GM12878 (cell line): ENCODE measurements at regions not wholly inside any gene's neighbourhood (a gene's known extent, or its start where the extent isn't known, plus 50 kb on each side); places are given as distances from the start of the nearest gene placed in this dataset.

Source experiments
- ATAC-seq: fragments of 200-7000 bp; cut with Tn5 transposase; 3 replicates; pipeline ENCODE4 v1.9.1; 2020; ENCODE audit warnings: mild to moderate bottlenecking, moderate library complexity
- BruUV-seq: library from RNA; stranded (reverse); fragments of 400-500 nt; replicated peaks from 2 replicates; lab custom pipeline; 2021; lab: Mats Ljungman, UMichigan
- CTCF ChIA-PET: fragments of 300-600 bp; sonication (Branson Sonifier 250); formaldehyde crosslinking; extraction: SDS; loops from one replicate; lab custom pipeline; 2021; ENCODE audit warnings: inconsistent platforms; lab: Yijun Ruan, JAX
- POLR2A ChIA-PET: fragments of 350-600 bp; formaldehyde crosslinking; extraction: SDS; loops from one replicate; lab custom pipeline; 2021; ENCODE audit warnings: inconsistent platforms; lab: Charles Lee
- RAD21 ChIA-PET: fragments of 300-600 bp; sonication (Branson Sonifier 250); formaldehyde crosslinking; loops from one replicate; lab custom pipeline; 2023; ENCODE audit warnings: antibody characterized with exemption; ENCODE audit not compliant: unreplicated experiment; lab: Charles Lee
- SMC1A ChIA-PET: fragments of 300-600 bp; sonication (Branson Sonifier 250); formaldehyde crosslinking; loops from one replicate; lab custom pipeline; 2023; ENCODE audit not compliant: unreplicated experiment, uncharacterized antibody; lab: Charles Lee
- DNase-seq: peaks from one replicate; pipeline ENCODE4 v3.0.0-alpha.2; 2011; ENCODE audit warnings: low read depth, low spot score
- FAIRE-seq: peaks from 3 replicates; lab custom pipeline; 2011; peaks lifted over from hg19 to GRCh38; lab: Jason Lieb, UNC
- H2AFZ ChIP-seq: 2 replicates; pipeline ENCODE4 v1.6.0; 2011; ENCODE audit warnings: low read depth, low read length, control low read depth; ENCODE audit not compliant: control insufficient read depth
- H3K27ac ChIP-seq: 2 replicates; pipeline ENCODE4 v1.5.1; 2011; ENCODE audit warnings: control low read depth; ENCODE audit not compliant: control insufficient read depth, insufficient read depth
- H3K27me3 ChIP-seq, 2 experiments: replicated peaks in 1 of 2; 2 replicates each; pipeline versions ENCODE4 v1.6.0 to v1.6.1; 2011; ENCODE audit warnings: low read length in 1 of 2; ENCODE audit not compliant: control insufficient read depth in 2 of 2, insufficient read depth in 2 of 2
- H3K36me3 ChIP-seq, 2 experiments: 2 replicates each; pipeline ENCODE4 v1.5.1; 2011; ENCODE audit warnings: low read length in 1 of 2; ENCODE audit not compliant: control insufficient read depth in 2 of 2, insufficient read depth in 2 of 2
- H3K4me1 ChIP-seq: 2 replicates; pipeline ENCODE4 v1.6.1; 2011; ENCODE audit warnings: mild to moderate bottlenecking, low read length, moderate library complexity, mixed read lengths; ENCODE audit not compliant: control insufficient read depth, insufficient read depth
- H3K4me2 ChIP-seq: 2 replicates; pipeline ENCODE4 v1.6.0; 2011; ENCODE audit warnings: control low read depth; ENCODE audit not compliant: control insufficient read depth, insufficient read depth
- H3K4me3 ChIP-seq: fragments of 200-600 bp; sonication (generic); 2 replicates; pipeline ENCODE4 v1.5.1; 2016
- H3K79me2 ChIP-seq: 2 replicates; pipeline ENCODE4 v1.6.0; 2011; ENCODE audit warnings: low read length; ENCODE audit not compliant: control insufficient read depth, insufficient read depth
- H3K9ac ChIP-seq: 2 replicates; pipeline ENCODE4 v1.8.0; 2011; ENCODE audit warnings: low read length, control low read depth, mixed read lengths; ENCODE audit not compliant: control insufficient read depth, insufficient read depth
- H3K9me3 ChIP-seq: replicated peaks from 3 replicates; pipeline ENCODE4 v1.5.1; 2011; ENCODE audit warnings: mild to moderate bottlenecking, low read length; ENCODE audit not compliant: control insufficient read depth, insufficient read depth
- H4K20me1 ChIP-seq: 2 replicates; pipeline ENCODE4 v1.6.0; 2011; ENCODE audit not compliant: control insufficient read depth, insufficient read depth
- ATF3 ChIP-seq: IDR thresholded peaks from 2 replicates; pipeline ENCODE4 v1.6.1; 2011; ENCODE audit warnings: low read depth, mild to moderate bottlenecking, low read length, moderate library complexity, borderline replicate concordance; ENCODE audit errors: extremely low read depth
- BACH1 ChIP-seq: fragments of 450-650 bp; IDR thresholded peaks from 2 replicates; pipeline ENCODE4 v1.6.1; 2017; ENCODE audit warnings: mild to moderate bottlenecking, borderline replicate concordance
- BCL11A ChIP-seq: IDR thresholded peaks from 2 replicates; pipeline ENCODE4 v1.6.1; 2011; ENCODE audit warnings: low read depth, low read length
- BRCA1 ChIP-seq: IDR thresholded peaks from 2 replicates; pipeline ENCODE4 v1.6.1; 2011; ENCODE audit warnings: low read depth, low read length, improper control_type of control experiment
- NBN ChIP-seq: fragments of 450-650 bp; IDR thresholded peaks from 2 replicates; pipeline ENCODE4 v1.6.1; 2016
- NFYA ChIP-seq: IDR thresholded peaks from 2 replicates; pipeline ENCODE4 v1.6.1; 2011; ENCODE audit warnings: low read depth, mild to moderate bottlenecking, low read length, improper control_type of control experiment, borderline replicate concordance
- POLR2A ChIP-seq: IDR thresholded peaks from 2 replicates; pipeline ENCODE4 v1.6.1; 2011; ENCODE audit warnings: low read depth, mild to moderate bottlenecking, low read length
- RELA ChIP-seq: fragments of 450-650 bp; IDR thresholded peaks from 2 replicates; pipeline ENCODE4 v1.8.0; 2014; ENCODE audit warnings: borderline replicate concordance; ENCODE audit not compliant: partially characterized antibody
- SPI1 ChIP-seq: IDR thresholded peaks from 2 replicates; pipeline ENCODE4 v1.6.1; 2011; ENCODE audit warnings: low read depth, mild to moderate bottlenecking, low read length, moderate library complexity, borderline replicate concordance; ENCODE audit not compliant: insufficient read depth
- TBL1XR1 ChIP-seq: IDR thresholded peaks from 2 replicates; pipeline ENCODE4 v1.6.1; 2012; ENCODE audit warnings: low read depth, low read length, improper control_type of control experiment
- TCF12 ChIP-seq: IDR thresholded peaks from 2 replicates; pipeline ENCODE4 v1.6.1; 2011; ENCODE audit warnings: low read depth, mild to moderate bottlenecking, low read length
- YY1 ChIP-seq: IDR thresholded peaks from 2 replicates; pipeline ENCODE4 v1.6.1; 2011; ENCODE audit warnings: low read depth, mild to moderate bottlenecking, low read length
- ZBTB40 ChIP-seq: fragments of 450-650 bp; IDR thresholded peaks from 2 replicates; pipeline ENCODE4 v1.6.1; 2016; ENCODE audit warnings: mild to moderate bottlenecking, moderate library complexity, borderline replicate concordance
- ZNF274 ChIP-seq: IDR thresholded peaks from one replicate; pipeline ENCODE4 v1.8.0; 2011; ENCODE audit not compliant: insufficient read length, insufficient read depth
- WGBS: methylation state at CpG from one replicate; pipeline ENCODE4 v1.1.6; 2016; ENCODE audit warnings: low lambda C conversion rate; ENCODE audit not compliant: insufficient replicate concordance, insufficient coverage; ENCODE audit errors: missing lambda C conversion rate; 5-methylcytosine and 5-hydroxymethylcytosine counted together
- in situ Hi-C: fragments of 300-500 bp; cut with MboI; formaldehyde crosslinking; loops from 9 replicates; pipeline ENCODE4 v1.14.3; 2018; ENCODE audit warnings: mixed read lengths
- intact Hi-C: fragments of 100-400 bp; cut with micrococcal nuclease; formaldehyde crosslinking; loops from one replicate; pipeline ENCODE4 v1.14.2; 2022; ENCODE audit not compliant: unreplicated experiment
- TF ChIP-seq, protein P1 (sequence below): fragments of 450-650 bp; IDR thresholded peaks from 2 replicates; pipeline ENCODE4 v1.6.1; 2017; ENCODE audit warnings: low read depth, mild to moderate bottlenecking, moderate library complexity

GRCh38 chr3:135447483-135447882, 518.0 kb upstream of the PPP2R3A start:
- no TSS peak for BruUV-seq
- ATAC-seq (no peak), DNase-seq (no peak)
- Histone ChIP-seq H3K9ac (no peak overlapping the region), H2AFZ (no peak overlapping the region), H3K36me3 (no peaks in the 10 kb centered on the region), H3K4me2 (no peak overlapping the region), H3K9me3 (no peaks in the 10 kb centered on the region), H3K4me3 (no peak overlapping the region)
- ChIA-PET SMC1A (interaction anchor here (0.7 kb wide), 1 partner anchor 312 kb away, joined by 3 read pairs; no protein-coding TSS in a partner anchor), POLR2A (interaction anchor here (0.6 kb wide), 1 partner anchor 13 kb away, joined by 3 read pairs; no protein-coding TSS in a partner anchor), CTCF (no interaction called here), RAD21 (interaction anchor here (0.7 kb wide), 1 partner anchor 941 kb away, joined by 4 read pairs; no protein-coding TSS in a partner anchor)
- in situ Hi-C loops: no loop called here
- TF ChIP-seq NFYA: no peak
- TF ChIP-seq, protein P1, sequence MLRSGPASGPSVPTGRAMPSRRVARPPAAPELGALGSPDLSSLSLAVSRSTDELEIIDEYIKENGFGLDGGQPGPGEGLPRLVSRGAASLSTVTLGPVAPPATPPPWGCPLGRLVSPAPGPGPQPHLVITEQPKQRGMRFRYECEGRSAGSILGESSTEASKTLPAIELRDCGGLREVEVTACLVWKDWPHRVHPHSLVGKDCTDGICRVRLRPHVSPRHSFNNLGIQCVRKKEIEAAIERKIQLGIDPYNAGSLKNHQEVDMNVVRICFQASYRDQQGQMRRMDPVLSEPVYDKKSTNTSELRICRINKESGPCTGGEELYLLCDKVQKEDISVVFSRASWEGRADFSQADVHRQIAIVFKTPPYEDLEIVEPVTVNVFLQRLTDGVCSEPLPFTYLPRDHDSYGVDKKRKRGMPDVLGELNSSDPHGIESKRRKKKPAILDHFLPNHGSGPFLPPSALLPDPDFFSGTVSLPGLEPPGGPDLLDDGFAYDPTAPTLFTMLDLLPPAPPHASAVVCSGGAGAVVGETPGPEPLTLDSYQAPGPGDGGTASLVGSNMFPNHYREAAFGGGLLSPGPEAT: no peak
- TF ChIP-seq NBN: no peak
- no peak for TF ChIP-seq TBL1XR1
- TF ChIP-seq ZNF274: no peak
- no peak for TF ChIP-seq BRCA1
- no peak for TF ChIP-seq RELA
- no peak for TF ChIP-seq YY1
- TF ChIP-seq, all 136 proteins: peak for 0
- H3K27me3 ChIP-seq: no peaks in the 10 kb centered on the region; a peak in 1 of 4 replicates
- no peaks in the 10 kb centered on the region for H3K4me1 ChIP-seq
- no peak overlapping the region for H3K27ac ChIP-seq
- H4K20me1 ChIP-seq: no peaks in the 10 kb centered on the region
- no peaks in the 10 kb centered on the region for H3K79me2 ChIP-seq
- FAIRE-seq: no peak
- intact Hi-C loops: no loop called here
- 27% methylated on average over 3 of the region's 3 CpGs for WGBS

- SMC1A ChIA-PET: no interaction called here
- Histone ChIP-seq H3K27ac (no peak overlapping the region), H3K79me2 (no peaks in the 10 kb centered on the region), H2AFZ (no peak overlapping the region), H3K4me1 (no peaks in the 10 kb centered on the region), H3K36me3 (no peaks in the 10 kb centered on the region), H3K4me3 (no peak overlapping the region), H3K9ac (no peak overlapping the region), H3K4me2 (no peak overlapping the region), H4K20me1 (no peaks in the 10 kb centered on the region), H3K9me3 (no peaks in the 10 kb centered on the region), H3K27me3 (no peaks in the 10 kb centered on the region; a peak in 1 of 4 replicates)
- intact Hi-C loops: no loop called here
- in situ Hi-C loops: no loop called here
- ATAC-seq (no peak), FAIRE-seq (no peak), DNase-seq (no peak)
- BruUV-seq: no TSS peak
- POLR2A ChIA-PET: no interaction called here
- CTCF ChIA-PET: no interaction called here
- RAD21 ChIA-PET: no interaction called here
- TF ChIP-seq POLR2A (no peak), SPI1 (no peak), BACH1 (no peak), ATF3 (no peak), ZBTB40 (no peak), TCF12 (no peak), BCL11A (no peak)
Measured at GRCh38 chr3:135448520-135448919, 517.0 kb upstream of the PPP2R3A start.
